ENCODE measurements at regions not wholly inside any gene's neighbourhood (a gene's known extent, or its start where the extent isn't known, plus 50 kb on each side); places are given as distances from the start of the nearest gene placed in this dataset.

GRCh38 chr12:60196366-60196765 is 600.5 kb downstream of the SLC16A7 start:
- TF ChIP-seq POLR2AphosphoS5 (IDR thresholded peaks at IDR 0.05; ENCODE audit: low read depth) (no peak), REST (IDR thresholded peaks at IDR 0.05; ENCODE audit: insufficient replicate concordance, low read depth) (no peak), CTCF (IDR thresholded peaks at IDR 0.05; ENCODE audit: insufficient read depth, low read length) (no peak)
